ENCODE measurements at regions not wholly inside any gene's neighbourhood (a gene's known extent, or its start where the extent isn't known, plus 50 kb on each side); places are given as distances from the start of the nearest gene placed in this dataset.

DNA sequence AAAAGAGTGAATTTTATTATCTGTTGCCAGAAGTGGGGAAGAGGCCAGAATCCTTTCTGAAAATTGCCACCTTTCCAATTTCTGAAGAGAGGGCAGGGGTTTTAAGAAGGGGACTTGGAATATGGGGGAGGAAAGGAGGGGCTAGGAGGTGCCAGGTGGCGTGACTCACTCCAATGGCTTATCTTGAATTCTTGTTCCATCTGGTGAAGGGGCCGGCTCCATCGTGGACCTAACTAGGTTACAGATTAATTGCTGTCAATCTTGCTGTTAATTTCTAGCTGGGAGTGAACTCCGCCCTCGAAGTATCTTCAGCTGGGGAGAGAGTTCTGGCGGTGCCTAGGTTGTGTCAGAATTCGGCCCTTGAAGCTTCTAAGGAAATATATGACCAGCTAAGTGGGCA is 138.7 kb downstream of the YTHDC2 start:
- TF ChIP-seq, protein P1, sequence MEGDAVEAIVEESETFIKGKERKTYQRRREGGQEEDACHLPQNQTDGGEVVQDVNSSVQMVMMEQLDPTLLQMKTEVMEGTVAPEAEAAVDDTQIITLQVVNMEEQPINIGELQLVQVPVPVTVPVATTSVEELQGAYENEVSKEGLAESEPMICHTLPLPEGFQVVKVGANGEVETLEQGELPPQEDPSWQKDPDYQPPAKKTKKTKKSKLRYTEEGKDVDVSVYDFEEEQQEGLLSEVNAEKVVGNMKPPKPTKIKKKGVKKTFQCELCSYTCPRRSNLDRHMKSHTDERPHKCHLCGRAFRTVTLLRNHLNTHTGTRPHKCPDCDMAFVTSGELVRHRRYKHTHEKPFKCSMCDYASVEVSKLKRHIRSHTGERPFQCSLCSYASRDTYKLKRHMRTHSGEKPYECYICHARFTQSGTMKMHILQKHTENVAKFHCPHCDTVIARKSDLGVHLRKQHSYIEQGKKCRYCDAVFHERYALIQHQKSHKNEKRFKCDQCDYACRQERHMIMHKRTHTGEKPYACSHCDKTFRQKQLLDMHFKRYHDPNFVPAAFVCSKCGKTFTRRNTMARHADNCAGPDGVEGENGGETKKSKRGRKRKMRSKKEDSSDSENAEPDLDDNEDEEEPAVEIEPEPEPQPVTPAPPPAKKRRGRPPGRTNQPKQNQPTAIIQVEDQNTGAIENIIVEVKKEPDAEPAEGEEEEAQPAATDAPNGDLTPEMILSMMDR (IDR thresholded peaks at IDR 0.05) = no peak
- no peak for TF ChIP-seq POLR2A (IDR thresholded peaks at IDR 0.05)
